NAMALWA (cell line): ENCODE measurements at regions not wholly inside any gene's neighbourhood (a gene's known extent, or its start where the extent isn't known, plus 50 kb on each side); places are given as distances from the start of the nearest gene placed in this dataset.
A peak's percentile ranks its signal among the peaks of the same experiment; 100 is the strongest.
"Not testable (repeated sequence)": the region's sequence is repeated elsewhere in the genome, so short reads cannot be mapped to it uniquely, and the experiment has no call there.

ENCODE experiments used
- DNase-seq: peaks from one replicate; pipeline ENCODE4 v3.0.0-alpha.2; 2015; ENCODE audit warnings: low spot score

GRCh38 chr16:8055761-8056160, 534.5 kb downstream of the TMEM114 start:
- DNase-seq, result no peak

- no peak for DNase-seq
Observed at GRCh38 chr16:8053437-8053836, 536.9 kb downstream of the TMEM114 start.

GRCh38 chr16:8048433-8048832, 541.9 kb downstream of the TMEM114 start:
- DNase-seq, result no peak

- DNase-seq, result no peak
Observed at GRCh38 chr16:8047736-8048135, 542.6 kb downstream of the TMEM114 start.

GRCh38 chr16:8044796-8045195, 545.5 kb downstream of the TMEM114 start:
- no peak for DNase-seq

- no peak for DNase-seq
Observed at GRCh38 chr16:8032406-8032805, 557.9 kb downstream of the TMEM114 start.

- DNase-seq, result not testable (repeated sequence)
Observed at GRCh38 chr16:8030004-8030403, 560.3 kb downstream of the TMEM114 start.

GRCh38 chr16:8026450-8026849, 563.9 kb downstream of the TMEM114 start:
- DNase-seq, result peak; percentile 4

GRCh38 chr16:8023326-8023725, 567.0 kb downstream of the TMEM114 start:
- DNase-seq, result no peak

GRCh38 chr16:8005096-8005860, 585.0 kb downstream of the TMEM114 start:
- no peak for DNase-seq

- DNase-seq, result no peak
Observed at GRCh38 chr16:7998789-7999453, 591.4 kb downstream of the TMEM114 start.

- no peak for DNase-seq
Observed at GRCh38 chr16:7997966-7998365, 592.3 kb downstream of the TMEM114 start.

- no peak for DNase-seq
Observed at GRCh38 chr16:7992616-7993015, 597.7 kb downstream of the TMEM114 start.

GRCh38 chr16:7990626-7991260, 599.6 kb downstream of the TMEM114 start:
- DNase-seq, result no peak

GRCh38 chr16:7983676-7984075, 606.6 kb downstream of the TMEM114 start:
- no peak for DNase-seq

GRCh38 chr16:7980133-7980483, 610.2 kb downstream of the TMEM114 start:
- no peak for DNase-seq

GRCh38 chr16:7979448-7980132, 610.7 kb downstream of the TMEM114 start:
- no peak for DNase-seq

GRCh38 chr16:7976563-7976962, 613.7 kb downstream of the TMEM114 start:
- DNase-seq, result no peak

- no peak for DNase-seq
Observed at GRCh38 chr16:7976125-7976524, 614.2 kb downstream of the TMEM114 start.

GRCh38 chr16:7967996-7968509, 622.3 kb downstream of the TMEM114 start:
- no peak for DNase-seq

GRCh38 chr16:7964744-7965143, 625.6 kb downstream of the TMEM114 start:
- no peak for DNase-seq

GRCh38 chr16:7964167-7964566, 626.1 kb downstream of the TMEM114 start:
- no peak for DNase-seq
